HepG2 (cell line): ENCODE measurements at regions not wholly inside any gene's neighbourhood (a gene's known extent, or its start where the extent isn't known, plus 50 kb on each side); places are given as distances from the start of the nearest gene placed in this dataset.

Experiments
- ATAC-seq: fragments of 200-7000 bp; cut with Tn5 transposase; 3 replicates; pipeline ENCODE4 v1.9.1; 2020; ENCODE audit warnings: mild to moderate bottlenecking, moderate library complexity
- BruUV-seq: library from RNA; stranded (reverse); fragments of 400-500 nt; replicated peaks from 2 replicates; lab custom pipeline; 2021; lab: Mats Ljungman, UMichigan
- CTCF ChIA-PET: fragments of 300-600 bp; formaldehyde crosslinking; extraction: SDS; loops from one replicate; lab custom pipeline; 2021; ENCODE audit warnings: low total read pairs, inconsistent platforms, low intra/inter-chr PET ratio; lab: Yijun Ruan, JAX
- POLR2A ChIA-PET: fragments of 350-600 bp; sonication (Branson Sonifier 250); formaldehyde crosslinking; loops from one replicate; lab custom pipeline; 2020; ENCODE audit warnings: antibody characterized with exemption, inconsistent platforms; lab: Yijun Ruan, JAX
- DNase-seq: peaks from one replicate; pipeline ENCODE4 v3.0.0-alpha.2; 2015; ENCODE audit warnings: low spot score
- FAIRE-seq: peaks from 3 replicates; lab custom pipeline; 2011; peaks lifted over from hg19 to GRCh38; lab: Jason Lieb, UNC
- H2AFZ ChIP-seq: one replicate; pipeline ENCODE4 v1.6.1; 2011; ENCODE audit warnings: low read length, inconsistent platforms
- H3K27ac ChIP-seq: fragments of 300-600 bp; 3 replicates; pipeline ENCODE4 v1.8.0; 2011; ENCODE audit warnings: mixed run types, mild to moderate bottlenecking, mixed read lengths, low read length, inconsistent platforms; ENCODE audit not compliant: insufficient read depth; ENCODE audit errors: extremely low read length
- H3K27me3 ChIP-seq, 2 experiments: fragments of 200-600 bp in 1 of 2; 2 replicates in 1 of 2; 3 replicates in 1 of 2; pipeline versions ENCODE4 v1.6.0 to v1.8.0; 2011; ENCODE audit warnings: low read length in 2 of 2, mild to moderate bottlenecking in 2 of 2, moderate library complexity in 2 of 2, inconsistent platforms in 1 of 2; ENCODE audit not compliant: insufficient read depth in 2 of 2, control insufficient read depth in 1 of 2
- H3K36me3 ChIP-seq, 2 experiments: fragments of 200-600 bp in 1 of 2; replicated peaks in 1 of 2; 2 replicates in 1 of 2; 3 replicates in 1 of 2; pipeline versions ENCODE4 v1.5.1 to v1.8.0; 2011; ENCODE audit warnings: low read length in 2 of 2, inconsistent platforms in 1 of 2; ENCODE audit not compliant: insufficient read depth in 2 of 2, control insufficient read depth in 1 of 2
- H3K4me1 ChIP-seq: 2 replicates; pipeline ENCODE4 v1.5.1; 2012; ENCODE audit warnings: low read length, inconsistent platforms; ENCODE audit not compliant: insufficient read depth
- H3K4me2 ChIP-seq: 2 replicates; pipeline ENCODE4 v1.6.0; 2011; ENCODE audit warnings: low read depth, low read length, inconsistent platforms
- H3K4me3 ChIP-seq, 3 experiments: fragments of 200-600 bp in 1 of 3; sonication (generic), shearing (Covaris generic) in 1 of 3; replicated peaks in 1 of 3; 2 replicates each; pipeline ENCODE4 v1.5.1; 2011 to 2016; ENCODE audit warnings: low read length in 3 of 3, inconsistent platforms in 2 of 3, low read depth in 2 of 3, mild to moderate bottlenecking in 2 of 3, control low read depth in 1 of 3, mixed read lengths in 1 of 3; ENCODE audit not compliant: insufficient read depth in 1 of 3
- H3K79me2 ChIP-seq: one replicate; pipeline ENCODE4 v1.6.1; 2011; ENCODE audit warnings: low read length, inconsistent platforms; ENCODE audit not compliant: insufficient read depth
- H3K9ac ChIP-seq: 2 replicates; pipeline ENCODE4 v1.6.0; 2011; ENCODE audit warnings: mild to moderate bottlenecking, low read depth, low read length, inconsistent platforms; ENCODE audit not compliant: insufficient read depth
- H3K9me3 ChIP-seq: 2 replicates; pipeline ENCODE4 v1.5.1; 2012; ENCODE audit warnings: mild to moderate bottlenecking, low read length
- H4K20me1 ChIP-seq: 2 replicates; pipeline ENCODE4 v1.6.0; 2011; ENCODE audit warnings: inconsistent platforms, mild to moderate bottlenecking, low read length, moderate library complexity; ENCODE audit not compliant: insufficient read depth
- ARHGAP35 ChIP-seq: sonication (generic); formaldehyde crosslinking; IDR thresholded peaks from 2 replicates; pipeline ENCODE4 v1.9.0; 2022; ENCODE audit warnings: mild to moderate bottlenecking, inconsistent platforms, moderate library complexity, missing genetic modification reagents, borderline replicate concordance
- DPF2 ChIP-seq: sonication (generic); formaldehyde crosslinking; IDR thresholded peaks from 2 replicates; pipeline ENCODE4 v1.4.0; 2020; ENCODE audit warnings: mild to moderate bottlenecking, low read depth, missing genetic modification reagents, borderline replicate concordance
- EZH2 ChIP-seq: conservative IDR thresholded peaks from 2 replicates; pipeline ENCODE4 v1.6.1; 2012; ENCODE audit warnings: mild to moderate bottlenecking, low read depth, low read length, moderate library complexity
- FLYWCH1 ChIP-seq: sonication (generic); formaldehyde crosslinking; IDR thresholded peaks from 2 replicates; pipeline ENCODE4 v1.8.1; 2023; ENCODE audit warnings: mild to moderate bottlenecking, missing genetic modification reagents
- IKZF4 ChIP-seq: sonication (generic); formaldehyde crosslinking; IDR thresholded peaks from 2 replicates; pipeline ENCODE4 v1.5.1; 2020; ENCODE audit warnings: borderline replicate concordance, mild to moderate bottlenecking, low read depth, missing genetic modification reagents; ENCODE audit errors: not compliant biosample characterization
- JUN ChIP-seq: sonication (generic); formaldehyde crosslinking; IDR thresholded peaks from 2 replicates; pipeline ENCODE4 v1.4.0; 2020; ENCODE audit warnings: mild to moderate bottlenecking, missing genetic modification reagents
- KLF13 ChIP-seq: sonication (generic); formaldehyde crosslinking; IDR thresholded peaks from 2 replicates; pipeline ENCODE4 v1.4.0; 2020; ENCODE audit warnings: mild to moderate bottlenecking, missing genetic modification reagents
- MAF1 ChIP-seq: sonication (generic); formaldehyde crosslinking; IDR thresholded peaks from 2 replicates; pipeline ENCODE4 v1.5.0; 2020; ENCODE audit warnings: missing genetic modification reagents, borderline replicate concordance
- RFX5 ChIP-seq: IDR thresholded peaks from 2 replicates; pipeline ENCODE4 v1.6.1; 2011; ENCODE audit warnings: low read depth, low read length, improper control_type of control experiment
- XBP1 ChIP-seq: sonication (generic); formaldehyde crosslinking; IDR thresholded peaks from 2 replicates; pipeline ENCODE4 v1.5.0; 2020; ENCODE audit warnings: missing genetic modification reagents
- ZNF235 ChIP-seq: sonication (generic); formaldehyde crosslinking; IDR thresholded peaks from 2 replicates; pipeline ENCODE4 v1.8.1; 2023; ENCODE audit warnings: mild to moderate bottlenecking, missing genetic modification reagents, borderline replicate concordance
- ZNF446 ChIP-seq: sonication (generic); formaldehyde crosslinking; IDR thresholded peaks from 2 replicates; pipeline ENCODE4 v1.5.0; 2020; ENCODE audit warnings: mild to moderate bottlenecking, missing genetic modification reagents
- ZNF501 ChIP-seq: sonication (generic); formaldehyde crosslinking; IDR thresholded peaks from 2 replicates; pipeline ENCODE4 v1.5.1; 2020; ENCODE audit warnings: mild to moderate bottlenecking, moderate library complexity, missing genetic modification reagents
- ZNF7 ChIP-seq: IDR thresholded peaks from 2 replicates; pipeline ENCODE4 v1.6.1; 2016; ENCODE audit warnings: missing biosample characterization, missing genetic modification reagents
- WGBS: methylation state at CpG from one replicate; pipeline ENCODE4 v1.1.6; 2017; ENCODE audit warnings: low lambda C conversion rate; 5-methylcytosine and 5-hydroxymethylcytosine counted together
- in situ Hi-C: cut with HindIII; loops from 2 replicates; pipeline ENCODE4 v1.10.0; 2017; ENCODE audit warnings: low pct_unique_long_range_greater_than_20kb; ENCODE audit not compliant: extremely low pct_ligation_motif_present
- intact Hi-C: fragments of 100-400 bp; cut with micrococcal nuclease; formaldehyde crosslinking; loops from one replicate; pipeline ENCODE4 v1.10.0; 2022; ENCODE audit not compliant: unreplicated experiment
- TF ChIP-seq, protein P1 (sequence below): sonication (generic); formaldehyde crosslinking; IDR thresholded peaks from 2 replicates; pipeline ENCODE4 v1.5.1; 2020; ENCODE audit warnings: mild to moderate bottlenecking, moderate library complexity, missing genetic modification reagents
- TF ChIP-seq, protein P2 (sequence below): sonication (generic); formaldehyde crosslinking; IDR thresholded peaks from 2 replicates; pipeline ENCODE4 v1.5.0; 2020; ENCODE audit warnings: mild to moderate bottlenecking, missing genetic modification reagents, borderline replicate concordance

DNA sequence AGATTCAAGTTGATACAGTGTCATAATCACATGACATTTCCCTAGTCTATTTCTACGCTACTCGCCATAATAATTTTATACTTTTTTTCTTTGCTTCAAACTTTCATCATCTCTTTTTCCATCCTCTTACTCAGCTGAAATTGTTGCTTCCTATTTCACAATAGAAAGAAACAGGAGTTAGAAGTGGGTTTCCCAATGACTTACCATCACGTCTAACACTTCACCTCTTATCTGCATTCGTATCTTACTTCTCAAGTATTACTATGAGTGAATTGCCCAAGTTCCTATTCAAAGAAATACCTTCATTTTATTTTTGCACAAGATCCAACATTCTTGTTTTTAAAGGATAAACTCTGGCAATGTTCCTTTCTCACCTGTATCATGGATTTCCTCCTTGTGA lies 1539.9 kb downstream of the SI start (continued):
- TF ChIP-seq, protein P1, sequence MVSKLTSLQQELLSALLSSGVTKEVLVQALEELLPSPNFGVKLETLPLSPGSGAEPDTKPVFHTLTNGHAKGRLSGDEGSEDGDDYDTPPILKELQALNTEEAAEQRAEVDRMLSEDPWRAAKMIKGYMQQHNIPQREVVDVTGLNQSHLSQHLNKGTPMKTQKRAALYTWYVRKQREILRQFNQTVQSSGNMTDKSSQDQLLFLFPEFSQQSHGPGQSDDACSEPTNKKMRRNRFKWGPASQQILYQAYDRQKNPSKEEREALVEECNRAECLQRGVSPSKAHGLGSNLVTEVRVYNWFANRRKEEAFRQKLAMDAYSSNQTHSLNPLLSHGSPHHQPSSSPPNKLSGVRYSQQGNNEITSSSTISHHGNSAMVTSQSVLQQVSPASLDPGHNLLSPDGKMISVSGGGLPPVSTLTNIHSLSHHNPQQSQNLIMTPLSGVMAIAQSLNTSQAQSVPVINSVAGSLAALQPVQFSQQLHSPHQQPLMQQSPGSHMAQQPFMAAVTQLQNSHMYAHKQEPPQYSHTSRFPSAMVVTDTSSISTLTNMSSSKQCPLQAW (CRISPR knock-in tag), result no peak
- no peak for TF ChIP-seq ZNF7 (CRISPR knock-in tag)
- no peak for TF ChIP-seq EZH2
- TF ChIP-seq ARHGAP35 (CRISPR knock-in tag), result no peak
- TF ChIP-seq, all 625 proteins: peak for 0

DNA sequence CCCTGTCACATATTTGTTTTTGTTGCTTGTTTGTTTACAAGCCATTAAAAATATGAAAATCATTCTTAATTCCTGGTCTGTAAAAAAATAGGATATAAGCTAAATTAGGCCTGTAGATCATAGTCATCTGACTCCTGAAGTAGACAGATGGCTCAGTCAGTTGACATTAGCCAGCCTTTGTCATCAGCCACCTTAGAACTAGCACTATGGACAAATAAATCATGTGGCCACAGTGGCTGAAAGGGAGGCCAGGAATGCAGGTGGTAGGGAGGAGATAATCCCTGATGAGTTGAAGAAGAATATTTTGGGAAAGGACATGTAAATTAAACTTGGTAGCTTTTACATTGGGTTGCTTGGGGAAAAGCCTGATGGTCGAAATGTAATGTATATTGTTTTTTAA lies 1544.9 kb downstream of the SI start:
- Histone ChIP-seq H3K9me3 (no peaks in the 10 kb centered on the region), H3K9ac (no peak overlapping the region), H2AFZ (no peak overlapping the region), H3K27me3 (no peaks in the 10 kb centered on the region; a peak in 1 of 5 replicates), H4K20me1 (no peaks in the 10 kb centered on the region), H3K4me1 (no peaks in the 10 kb centered on the region), H3K4me3 (no peak overlapping the region), H3K36me3 (no peaks in the 10 kb centered on the region), H3K4me2 (no peak overlapping the region), H3K27ac (no peak overlapping the region), H3K79me2 (no peaks in the 10 kb centered on the region)
- ChIA-PET CTCF (no interaction called here), POLR2A (no interaction called here)
- BruUV-seq, result no TSS peak
- FAIRE-seq (no peak), DNase-seq (no peak), ATAC-seq (no peak)
- 0% methylated on average over 1 of the region's 1 CpG for WGBS
- in situ Hi-C loops (no loop called here), intact Hi-C loops (no loop called here)
- TF ChIP-seq KLF13 (CRISPR knock-in tag), result no peak
- TF ChIP-seq ZNF446 (CRISPR knock-in tag), result no peak
- TF ChIP-seq ZNF501, result no peak
- no peak for TF ChIP-seq MAF1 (CRISPR knock-in tag)
- no peak for TF ChIP-seq DPF2 (CRISPR knock-in tag)
- TF ChIP-seq, protein P2, sequence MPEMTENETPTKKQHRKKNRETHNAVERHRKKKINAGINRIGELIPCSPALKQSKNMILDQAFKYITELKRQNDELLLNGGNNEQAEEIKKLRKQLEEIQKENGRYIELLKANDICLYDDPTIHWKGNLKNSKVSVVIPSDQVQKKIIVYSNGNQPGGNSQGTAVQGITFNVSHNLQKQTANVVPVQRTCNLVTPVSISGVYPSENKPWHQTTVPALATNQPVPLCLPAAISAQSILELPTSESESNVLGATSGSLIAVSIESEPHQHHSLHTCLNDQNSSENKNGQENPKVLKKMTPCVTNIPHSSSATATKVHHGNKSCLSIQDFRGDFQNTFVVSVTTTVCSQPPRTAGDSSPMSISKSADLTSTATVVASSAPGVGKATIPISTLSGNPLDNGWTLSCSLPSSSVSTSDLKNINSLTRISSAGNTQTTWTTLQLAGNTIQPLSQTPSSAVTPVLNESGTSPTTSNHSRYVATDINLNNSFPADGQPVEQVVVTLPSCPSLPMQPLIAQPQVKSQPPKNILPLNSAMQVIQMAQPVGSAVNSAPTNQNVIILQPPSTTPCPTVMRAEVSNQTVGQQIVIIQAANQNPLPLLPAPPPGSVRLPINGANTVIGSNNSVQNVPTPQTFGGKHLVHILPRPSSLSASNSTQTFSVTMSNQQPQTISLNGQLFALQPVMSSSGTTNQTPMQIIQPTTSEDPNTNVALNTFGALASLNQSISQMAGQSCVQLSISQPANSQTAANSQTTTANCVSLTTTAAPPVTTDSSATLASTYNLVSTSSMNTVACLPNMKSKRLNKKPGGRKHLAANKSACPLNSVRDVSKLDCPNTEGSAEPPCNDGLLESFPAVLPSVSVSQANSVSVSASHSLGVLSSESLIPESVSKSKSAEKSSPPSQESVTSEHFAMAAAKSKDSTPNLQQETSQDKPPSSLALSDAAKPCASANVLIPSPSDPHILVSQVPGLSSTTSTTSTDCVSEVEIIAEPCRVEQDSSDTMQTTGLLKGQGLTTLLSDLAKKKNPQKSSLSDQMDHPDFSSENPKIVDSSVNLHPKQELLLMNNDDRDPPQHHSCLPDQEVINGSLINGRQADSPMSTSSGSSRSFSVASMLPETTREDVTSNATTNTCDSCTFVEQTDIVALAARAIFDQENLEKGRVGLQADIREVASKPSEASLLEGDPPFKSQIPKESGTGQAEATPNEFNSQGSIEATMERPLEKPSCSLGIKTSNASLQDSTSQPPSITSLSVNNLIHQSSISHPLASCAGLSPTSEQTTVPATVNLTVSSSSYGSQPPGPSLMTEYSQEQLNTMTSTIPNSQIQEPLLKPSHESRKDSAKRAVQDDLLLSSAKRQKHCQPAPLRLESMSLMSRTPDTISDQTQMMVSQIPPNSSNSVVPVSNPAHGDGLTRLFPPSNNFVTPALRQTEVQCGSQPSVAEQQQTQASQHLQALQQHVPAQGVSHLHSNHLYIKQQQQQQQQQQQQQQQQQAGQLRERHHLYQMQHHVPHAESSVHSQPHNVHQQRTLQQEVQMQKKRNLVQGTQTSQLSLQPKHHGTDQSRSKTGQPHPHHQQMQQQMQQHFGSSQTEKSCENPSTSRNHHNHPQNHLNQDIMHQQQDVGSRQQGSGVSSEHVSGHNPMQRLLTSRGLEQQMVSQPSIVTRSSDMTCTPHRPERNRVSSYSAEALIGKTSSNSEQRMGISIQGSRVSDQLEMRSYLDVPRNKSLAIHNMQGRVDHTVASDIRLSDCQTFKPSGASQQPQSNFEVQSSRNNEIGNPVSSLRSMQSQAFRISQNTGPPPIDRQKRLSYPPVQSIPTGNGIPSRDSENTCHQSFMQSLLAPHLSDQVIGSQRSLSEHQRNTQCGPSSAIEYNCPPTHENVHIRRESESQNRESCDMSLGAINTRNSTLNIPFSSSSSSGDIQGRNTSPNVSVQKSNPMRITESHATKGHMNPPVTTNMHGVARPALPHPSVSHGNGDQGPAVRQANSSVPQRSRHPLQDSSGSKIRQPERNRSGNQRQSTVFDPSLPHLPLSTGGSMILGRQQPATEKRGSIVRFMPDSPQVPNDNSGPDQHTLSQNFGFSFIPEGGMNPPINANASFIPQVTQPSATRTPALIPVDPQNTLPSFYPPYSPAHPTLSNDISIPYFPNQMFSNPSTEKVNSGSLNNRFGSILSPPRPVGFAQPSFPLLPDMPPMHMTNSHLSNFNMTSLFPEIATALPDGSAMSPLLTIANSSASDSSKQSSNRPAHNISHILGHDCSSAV (CRISPR knock-in tag), result no peak
- TF ChIP-seq XBP1, result no peak
- TF ChIP-seq FLYWCH1 (CRISPR knock-in tag), result no peak
- TF ChIP-seq JUN (CRISPR knock-in tag), result no peak
- no peak for TF ChIP-seq RFX5
- TF ChIP-seq ZNF235 (CRISPR knock-in tag), result no peak
- TF ChIP-seq IKZF4, result no peak
